Myocyte (in vitro differentiated cells): ENCODE measurements at regions not wholly inside any gene's neighbourhood (a gene's known extent, or its start where the extent isn't known, plus 50 kb on each side); places are given as distances from the start of the nearest gene placed in this dataset.

Experiments
- DNase-seq: peaks from one replicate; pipeline ENCODE4 v3.0.0-alpha.2; 2012; ENCODE audit warnings: low read depth

- DNase-seq, result no peak
Observed at GRCh38 chr9:13603921-13604320, 324.4 kb upstream of the MPDZ start.

- no peak for DNase-seq
Observed at GRCh38 chr9:13598738-13599137, 319.2 kb upstream of the MPDZ start.

- DNase-seq, result no peak
Observed at GRCh38 chr9:13597427-13597826, 317.9 kb upstream of the MPDZ start.

GRCh38 chr9:13597004-13597403, 317.5 kb upstream of the MPDZ start:
- DNase-seq, result no peak

- DNase-seq, result no peak
Observed at GRCh38 chr9:13596383-13596970, 317.0 kb upstream of the MPDZ start.

- no peak for DNase-seq
Observed at GRCh38 chr9:13590996-13591395, 311.5 kb upstream of the MPDZ start.

GRCh38 chr9:13589034-13589737, 309.7 kb upstream of the MPDZ start:
- no peak for DNase-seq

GRCh38 chr9:13588151-13589033, 308.9 kb upstream of the MPDZ start:
- peak; percentile 56 for DNase-seq

- no peak for DNase-seq
Observed at GRCh38 chr9:13587571-13587970, 308.1 kb upstream of the MPDZ start.

- no peak for DNase-seq
Observed at GRCh38 chr9:13586587-13587374, 307.3 kb upstream of the MPDZ start.

- DNase-seq, result no peak
Observed at GRCh38 chr9:13580760-13581159, 301.3 kb upstream of the MPDZ start.

- no peak for DNase-seq
Observed at GRCh38 chr9:13580131-13580530, 300.6 kb upstream of the MPDZ start.

- DNase-seq, result no peak
Observed at GRCh38 chr9:13576101-13576500, 296.6 kb upstream of the MPDZ start.

GRCh38 chr9:13575558-13575957, 296.1 kb upstream of the MPDZ start:
- no peak for DNase-seq

- DNase-seq, result no peak
Observed at GRCh38 chr9:13570068-13570974, 290.8 kb upstream of the MPDZ start.

GRCh38 chr9:13569602-13570067, 290.1 kb upstream of the MPDZ start:
- no peak for DNase-seq

- DNase-seq, result peak; percentile 83
Observed at GRCh38 chr9:13568841-13569601, 289.5 kb upstream of the MPDZ start.

- DNase-seq, result peak; percentile 67
Observed at GRCh38 chr9:13568405-13568804, 288.9 kb upstream of the MPDZ start.

- DNase-seq, result no peak
Observed at GRCh38 chr9:13567833-13568232, 288.3 kb upstream of the MPDZ start.
